HepG2 (cell line): ENCODE measurements at regions not wholly inside any gene's neighbourhood (a gene's known extent, or its start where the extent isn't known, plus 50 kb on each side); places are given as distances from the start of the nearest gene placed in this dataset.

Experiments
- ATAC-seq: fragments of 200-7000 bp; cut with Tn5 transposase; 3 replicates; pipeline ENCODE4 v1.9.1; 2020; ENCODE audit warnings: mild to moderate bottlenecking, moderate library complexity
- BruUV-seq: library from RNA; stranded (reverse); fragments of 400-500 nt; replicated peaks from 2 replicates; lab custom pipeline; 2021; lab: Mats Ljungman, UMichigan
- CTCF ChIA-PET: fragments of 300-600 bp; formaldehyde crosslinking; extraction: SDS; loops from one replicate; lab custom pipeline; 2021; ENCODE audit warnings: low total read pairs, inconsistent platforms, low intra/inter-chr PET ratio; lab: Yijun Ruan, JAX
- POLR2A ChIA-PET: fragments of 350-600 bp; sonication (Branson Sonifier 250); formaldehyde crosslinking; loops from one replicate; lab custom pipeline; 2020; ENCODE audit warnings: antibody characterized with exemption, inconsistent platforms; lab: Yijun Ruan, JAX
- DNase-seq: peaks from one replicate; pipeline ENCODE4 v3.0.0-alpha.2; 2015; ENCODE audit warnings: low spot score
- FAIRE-seq: peaks from 3 replicates; lab custom pipeline; 2011; peaks lifted over from hg19 to GRCh38; lab: Jason Lieb, UNC
- H2AFZ ChIP-seq: one replicate; pipeline ENCODE4 v1.6.1; 2011; ENCODE audit warnings: low read length, inconsistent platforms
- H3K27ac ChIP-seq: fragments of 300-600 bp; 3 replicates; pipeline ENCODE4 v1.8.0; 2011; ENCODE audit warnings: mixed run types, mild to moderate bottlenecking, mixed read lengths, low read length, inconsistent platforms; ENCODE audit not compliant: insufficient read depth; ENCODE audit errors: extremely low read length
- H3K27me3 ChIP-seq, 2 experiments: fragments of 200-600 bp in 1 of 2; 2 replicates in 1 of 2; 3 replicates in 1 of 2; pipeline versions ENCODE4 v1.6.0 to v1.8.0; 2011; ENCODE audit warnings: low read length in 2 of 2, mild to moderate bottlenecking in 2 of 2, moderate library complexity in 2 of 2, inconsistent platforms in 1 of 2; ENCODE audit not compliant: insufficient read depth in 2 of 2, control insufficient read depth in 1 of 2
- H3K36me3 ChIP-seq, 2 experiments: fragments of 200-600 bp in 1 of 2; replicated peaks in 1 of 2; 2 replicates in 1 of 2; 3 replicates in 1 of 2; pipeline versions ENCODE4 v1.5.1 to v1.8.0; 2011; ENCODE audit warnings: low read length in 2 of 2, inconsistent platforms in 1 of 2; ENCODE audit not compliant: insufficient read depth in 2 of 2, control insufficient read depth in 1 of 2
- H3K4me1 ChIP-seq: 2 replicates; pipeline ENCODE4 v1.5.1; 2012; ENCODE audit warnings: low read length, inconsistent platforms; ENCODE audit not compliant: insufficient read depth
- H3K4me2 ChIP-seq: 2 replicates; pipeline ENCODE4 v1.6.0; 2011; ENCODE audit warnings: low read depth, low read length, inconsistent platforms
- H3K4me3 ChIP-seq, 3 experiments: fragments of 200-600 bp in 1 of 3; sonication (generic), shearing (Covaris generic) in 1 of 3; replicated peaks in 1 of 3; 2 replicates each; pipeline ENCODE4 v1.5.1; 2011 to 2016; ENCODE audit warnings: low read length in 3 of 3, inconsistent platforms in 2 of 3, low read depth in 2 of 3, mild to moderate bottlenecking in 2 of 3, control low read depth in 1 of 3, mixed read lengths in 1 of 3; ENCODE audit not compliant: insufficient read depth in 1 of 3
- H3K79me2 ChIP-seq: one replicate; pipeline ENCODE4 v1.6.1; 2011; ENCODE audit warnings: low read length, inconsistent platforms; ENCODE audit not compliant: insufficient read depth
- H3K9ac ChIP-seq: 2 replicates; pipeline ENCODE4 v1.6.0; 2011; ENCODE audit warnings: mild to moderate bottlenecking, low read depth, low read length, inconsistent platforms; ENCODE audit not compliant: insufficient read depth
- H3K9me3 ChIP-seq: 2 replicates; pipeline ENCODE4 v1.5.1; 2012; ENCODE audit warnings: mild to moderate bottlenecking, low read length
- H4K20me1 ChIP-seq: 2 replicates; pipeline ENCODE4 v1.6.0; 2011; ENCODE audit warnings: inconsistent platforms, mild to moderate bottlenecking, low read length, moderate library complexity; ENCODE audit not compliant: insufficient read depth
- CBX5 ChIP-seq: sonication (generic); formaldehyde crosslinking; IDR thresholded peaks from 2 replicates; pipeline ENCODE4 v1.4.0; 2020; ENCODE audit warnings: missing genetic modification reagents, borderline replicate concordance
- GLI4 ChIP-seq: sonication (generic); formaldehyde crosslinking; IDR thresholded peaks from 2 replicates; pipeline ENCODE4 v1.5.1; 2020; ENCODE audit warnings: missing genetic modification reagents, mild to moderate bottlenecking, moderate library complexity, borderline replicate concordance
- GTF3A ChIP-seq: sonication (generic); formaldehyde crosslinking; conservative IDR thresholded peaks from 2 replicates; pipeline ENCODE4 v1.4.0; 2020; ENCODE audit warnings: mild to moderate bottlenecking, missing genetic modification reagents
- NR3C1 ChIP-seq: sonication (generic); formaldehyde crosslinking; IDR thresholded peaks from 2 replicates; pipeline ENCODE4 v1.4.0; 2020; ENCODE audit warnings: missing genetic modification reagents
- SKI ChIP-seq: fragments of 450-650 bp; IDR thresholded peaks from one replicate; pipeline ENCODE4 v1.6.1; 2018; ENCODE audit warnings: mild to moderate bottlenecking; ENCODE audit not compliant: partially characterized antibody
- SMAD3 ChIP-seq: sonication (generic); formaldehyde crosslinking; IDR thresholded peaks from 2 replicates; pipeline ENCODE4 v1.4.0; 2020; ENCODE audit warnings: missing genetic modification reagents
- ZNF10 ChIP-seq: sonication (generic); formaldehyde crosslinking; IDR thresholded peaks from 2 replicates; pipeline ENCODE4 v1.4.0; 2020; ENCODE audit warnings: mild to moderate bottlenecking, low read depth, missing genetic modification reagents, borderline replicate concordance
- ZNF18 ChIP-seq: sonication (generic); formaldehyde crosslinking; IDR thresholded peaks from 2 replicates; pipeline ENCODE4 v1.8.0; 2022; ENCODE audit warnings: mild to moderate bottlenecking, missing genetic modification reagents; ENCODE audit not compliant: insufficient replicate concordance
- ZNF713 ChIP-seq: sonication (generic); formaldehyde crosslinking; IDR thresholded peaks from 2 replicates; pipeline ENCODE4 v1.4.0; 2020; ENCODE audit warnings: mild to moderate bottlenecking, missing genetic modification reagents
- ZNF747 ChIP-seq: sonication (generic); formaldehyde crosslinking; IDR thresholded peaks from 2 replicates; pipeline ENCODE4 v1.8.1; 2023; ENCODE audit warnings: missing genetic modification reagents, mild to moderate bottlenecking, borderline replicate concordance
- ZNF841 ChIP-seq: sonication (generic); formaldehyde crosslinking; IDR thresholded peaks from 2 replicates; pipeline ENCODE4 v1.8.1; 2023; ENCODE audit warnings: missing genetic modification reagents, borderline replicate concordance
- in situ Hi-C: cut with HindIII; loops from 2 replicates; pipeline ENCODE4 v1.10.0; 2017; ENCODE audit warnings: low pct_unique_long_range_greater_than_20kb; ENCODE audit not compliant: extremely low pct_ligation_motif_present
- intact Hi-C: fragments of 100-400 bp; cut with micrococcal nuclease; formaldehyde crosslinking; loops from one replicate; pipeline ENCODE4 v1.10.0; 2022; ENCODE audit not compliant: unreplicated experiment
- TF ChIP-seq, protein P1 (sequence below): sonication (generic); formaldehyde crosslinking; IDR thresholded peaks from 2 replicates; pipeline ENCODE4 v1.5.1; 2020; ENCODE audit warnings: mild to moderate bottlenecking, missing genetic modification reagents
- TF ChIP-seq, protein P2 (sequence below): sonication (generic); formaldehyde crosslinking; IDR thresholded peaks from 2 replicates; pipeline ENCODE4 v1.4.0; 2020; ENCODE audit warnings: mild to moderate bottlenecking, low read depth, missing genetic modification reagents

DNA sequence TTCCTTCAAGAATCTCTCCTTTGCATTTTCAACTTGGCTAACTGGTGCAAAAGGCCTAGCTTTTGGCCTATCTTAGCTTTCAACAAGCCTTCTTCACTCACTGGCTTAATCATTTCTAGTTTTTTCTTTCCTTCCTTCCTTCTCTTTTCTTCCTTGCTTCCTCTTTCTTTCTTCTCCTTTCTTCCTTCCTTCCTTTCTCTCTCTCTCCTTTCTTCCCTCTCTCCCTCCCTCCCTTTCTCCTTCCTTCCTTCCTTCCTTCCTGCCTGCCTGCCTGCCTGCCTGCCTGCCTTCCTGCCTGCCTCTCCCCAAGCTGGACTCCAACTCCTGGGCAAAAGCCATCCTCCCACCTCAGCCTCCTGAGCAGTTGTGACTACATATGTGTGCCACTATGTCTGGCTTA, 176.2 kb upstream of the APCDD1 start:
- FAIRE-seq, result no peak
- no peak overlapping the region for H3K9ac ChIP-seq
- H3K4me3 ChIP-seq, result no peak overlapping the region
- TF ChIP-seq, protein P1, sequence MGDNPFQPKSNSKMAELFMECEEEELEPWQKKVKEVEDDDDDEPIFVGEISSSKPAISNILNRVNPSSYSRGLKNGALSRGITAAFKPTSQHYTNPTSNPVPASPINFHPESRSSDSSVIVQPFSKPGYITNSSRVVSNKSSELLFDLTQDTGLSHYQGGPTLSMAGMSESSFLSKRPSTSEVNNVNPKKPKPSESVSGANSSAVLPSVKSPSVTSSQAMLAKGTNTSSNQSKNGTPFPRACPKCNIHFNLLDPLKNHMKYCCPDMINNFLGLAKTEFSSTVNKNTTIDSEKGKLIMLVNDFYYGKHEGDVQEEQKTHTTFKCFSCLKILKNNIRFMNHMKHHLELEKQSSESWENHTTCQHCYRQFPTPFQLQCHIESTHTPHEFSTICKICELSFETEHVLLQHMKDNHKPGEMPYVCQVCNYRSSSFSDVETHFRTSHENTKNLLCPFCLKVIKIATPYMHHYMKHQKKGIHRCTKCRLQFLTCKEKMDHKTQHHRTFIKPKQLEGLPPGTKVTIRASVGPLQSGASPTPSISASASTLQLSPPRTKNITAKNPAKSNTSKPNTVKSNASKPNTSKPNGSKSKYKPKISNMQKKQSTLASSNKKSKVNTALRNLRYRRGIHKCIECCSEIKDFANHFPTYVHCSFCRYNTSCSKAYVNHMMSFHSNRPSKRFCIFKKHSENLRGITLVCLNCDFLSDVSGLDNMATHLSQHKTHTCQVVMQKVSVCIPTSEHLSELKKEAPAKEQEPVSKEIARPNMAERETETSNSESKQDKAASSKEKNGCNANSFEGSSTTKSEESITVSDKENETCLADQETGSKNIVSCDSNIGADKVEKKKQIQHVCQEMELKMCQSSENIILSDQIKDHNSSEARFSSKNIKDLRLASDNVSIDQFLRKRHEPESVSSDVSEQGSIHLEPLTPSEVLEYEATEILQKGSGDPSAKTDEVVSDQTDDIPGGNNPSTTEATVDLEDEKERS (CRISPR knock-in tag), result no peak
- TF ChIP-seq ZNF747 (CRISPR knock-in tag) (no peak), SKI (no peak), ZNF10 (CRISPR knock-in tag) (no peak), ZNF713 (CRISPR knock-in tag) (no peak), GTF3A (no peak), NR3C1 (CRISPR knock-in tag) (no peak), ZNF841 (CRISPR knock-in tag) (no peak), SMAD3 (CRISPR knock-in tag) (no peak), GLI4 (no peak), ZNF18 (CRISPR knock-in tag) (no peak), CBX5 (no peak)
- TF ChIP-seq, protein P2, sequence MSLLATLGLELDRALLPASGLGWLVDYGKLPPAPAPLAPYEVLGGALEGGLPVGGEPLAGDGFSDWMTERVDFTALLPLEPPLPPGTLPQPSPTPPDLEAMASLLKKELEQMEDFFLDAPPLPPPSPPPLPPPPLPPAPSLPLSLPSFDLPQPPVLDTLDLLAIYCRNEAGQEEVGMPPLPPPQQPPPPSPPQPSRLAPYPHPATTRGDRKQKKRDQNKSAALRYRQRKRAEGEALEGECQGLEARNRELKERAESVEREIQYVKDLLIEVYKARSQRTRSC (CRISPR knock-in tag), result no peak
- TF ChIP-seq, all 625 proteins: peak for 0
- Histone ChIP-seq H3K9me3 (no peaks in the 10 kb centered on the region), H2AFZ (no peak overlapping the region), H3K4me2 (no peak overlapping the region), H3K27me3 (no peaks in the 10 kb centered on the region; a peak in 3 of 5 replicates), H3K79me2 (no peaks in the 10 kb centered on the region), H3K27ac (no peak overlapping the region), H4K20me1 (no peaks in the 10 kb centered on the region), H3K4me1 (no peaks in the 10 kb centered on the region), H3K36me3 (no peaks in the 10 kb centered on the region)
- ChIA-PET CTCF (no interaction called here), POLR2A (no interaction called here)
- DNase-seq (no peak), ATAC-seq (no peak)
- in situ Hi-C loops (no loop called here), intact Hi-C loops (no loop called here)
- no TSS peak for BruUV-seq
